Lung (tissue), 11 donors: ENCODE measurements at regions not wholly inside any gene's neighbourhood (a gene's known extent, or its start where the extent isn't known, plus 50 kb on each side); places are given as distances from the start of the nearest gene placed in this dataset.
A peak's percentile ranks its signal among the peaks of the same experiment; 100 is the strongest.

Experiments
- ATAC-seq: fragments of 200-7000 bp; cut with Tn5 transposase; one replicate; pipeline ENCODE4 v1.9.1; 2020; ENCODE audit warnings: moderate number of reproducible peaks; ENCODE audit not compliant: insufficient read depth, low FRiP score
- DNase-seq, 3 donors: peaks; one replicate each; pipeline ENCODE4 v3.0.0-alpha.2; 2013 to 2017
- H3K27ac ChIP-seq, 2 donors: one replicate each; pipeline ENCODE4 v1.5.1; 2013; ENCODE audit warnings: mild to moderate bottlenecking in 2 of 2, moderate library complexity in 2 of 2, control low read depth in 1 of 2, inconsistent platforms in 1 of 2, low read depth in 1 of 2, low read length in 1 of 2
- H3K27me3 ChIP-seq, 3 donors: one replicate each; pipeline ENCODE4 v1.5.1; 2013; ENCODE audit warnings: low read length in 2 of 3; ENCODE audit not compliant: control insufficient read depth in 3 of 3, insufficient read depth in 3 of 3
- H3K36me3 ChIP-seq, 4 donors: one replicate each; pipeline ENCODE4 v1.5.1; 2013; ENCODE audit warnings: low read length in 4 of 4, mild to moderate bottlenecking in 1 of 4, moderate library complexity in 1 of 4; ENCODE audit not compliant: control insufficient read depth in 4 of 4, insufficient read depth in 4 of 4
- H3K4me1 ChIP-seq, 5 donors: one replicate each; pipeline ENCODE4 v1.5.1; 2013; ENCODE audit warnings: low read length in 5 of 5, mild to moderate bottlenecking in 2 of 5, moderate library complexity in 1 of 5; ENCODE audit not compliant: control insufficient read depth in 5 of 5, insufficient read depth in 5 of 5
- H3K4me3 ChIP-seq: one replicate; pipeline ENCODE4 v1.5.1; 2013; ENCODE audit warnings: mild to moderate bottlenecking, control low read depth, moderate library complexity
- H3K9ac ChIP-seq, 2 donors: one replicate each; pipeline ENCODE4 v1.5.1; 2013; ENCODE audit warnings: low read length in 2 of 2, control low read depth in 1 of 2; ENCODE audit not compliant: insufficient read depth in 1 of 2
- H3K9me3 ChIP-seq, 4 donors: one replicate each; pipeline ENCODE4 v1.5.1; 2013; ENCODE audit warnings: low read length in 3 of 4, mild to moderate bottlenecking in 1 of 4, moderate library complexity in 1 of 4; ENCODE audit not compliant: control insufficient read depth in 4 of 4, insufficient read depth in 3 of 4
- WGBS, 2 donors: extraction: QIAGEN DNeasy Blood & Tissue Kit; methylation state at CpG; one replicate each; pipeline ENCODE4 v1.1.7; 2013; 5-methylcytosine and 5-hydroxymethylcytosine counted together
- TF ChIP-seq, protein P1 (sequence below): IDR thresholded peaks from 2 replicates; pipeline ENCODE4 v1.5.1; 2012; ENCODE audit warnings: mild to moderate bottlenecking; ENCODE audit errors: control extremely low read depth, extremely low read depth
- donor health status: control.
- donor health status: control.
- donor health status: Bipolar disorder and iron deficiency.
- donor health status: healthy.
- donor health status: DM: yes; HTN: yes; CAD: no.

DNA sequence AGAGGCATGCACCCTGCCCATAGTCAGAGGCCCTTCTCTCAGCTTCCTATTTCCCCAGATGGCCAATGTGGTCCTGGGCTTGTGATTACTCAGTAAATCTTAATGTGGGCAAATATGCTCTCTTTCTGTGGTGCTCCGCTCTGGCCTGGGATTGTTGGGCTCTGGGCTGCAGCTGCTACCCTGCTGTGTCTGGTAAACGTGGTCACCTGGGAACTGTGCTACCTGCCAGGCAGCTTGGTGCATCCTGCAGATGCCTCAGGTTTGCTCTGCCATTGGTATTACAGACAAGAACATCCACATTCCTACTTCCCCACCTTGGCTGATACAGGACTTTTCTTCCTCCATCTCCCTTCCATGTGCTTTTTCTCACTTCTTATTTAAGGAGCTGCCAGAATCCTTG lies 611.5 kb upstream of the IMPG1 start:
- H3K9me3 ChIP-seq: peaks cover 0 to 2% (median 0%) of the 10 kb centered on the region in 4 donors
- H3K27ac ChIP-seq: no peak overlapping the region
- no peaks in the 10 kb centered on the region for H3K27me3 ChIP-seq
- H3K36me3 ChIP-seq: no peaks in the 10 kb centered on the region
- TF ChIP-seq, protein P1, sequence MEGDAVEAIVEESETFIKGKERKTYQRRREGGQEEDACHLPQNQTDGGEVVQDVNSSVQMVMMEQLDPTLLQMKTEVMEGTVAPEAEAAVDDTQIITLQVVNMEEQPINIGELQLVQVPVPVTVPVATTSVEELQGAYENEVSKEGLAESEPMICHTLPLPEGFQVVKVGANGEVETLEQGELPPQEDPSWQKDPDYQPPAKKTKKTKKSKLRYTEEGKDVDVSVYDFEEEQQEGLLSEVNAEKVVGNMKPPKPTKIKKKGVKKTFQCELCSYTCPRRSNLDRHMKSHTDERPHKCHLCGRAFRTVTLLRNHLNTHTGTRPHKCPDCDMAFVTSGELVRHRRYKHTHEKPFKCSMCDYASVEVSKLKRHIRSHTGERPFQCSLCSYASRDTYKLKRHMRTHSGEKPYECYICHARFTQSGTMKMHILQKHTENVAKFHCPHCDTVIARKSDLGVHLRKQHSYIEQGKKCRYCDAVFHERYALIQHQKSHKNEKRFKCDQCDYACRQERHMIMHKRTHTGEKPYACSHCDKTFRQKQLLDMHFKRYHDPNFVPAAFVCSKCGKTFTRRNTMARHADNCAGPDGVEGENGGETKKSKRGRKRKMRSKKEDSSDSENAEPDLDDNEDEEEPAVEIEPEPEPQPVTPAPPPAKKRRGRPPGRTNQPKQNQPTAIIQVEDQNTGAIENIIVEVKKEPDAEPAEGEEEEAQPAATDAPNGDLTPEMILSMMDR: no peak
- WGBS, 2 donors: 58 to 63% methylated on average over 2 of the region's 2 CpGs
- H3K4me1 ChIP-seq: no peaks in the 10 kb centered on the region
- no peak overlapping the region for H3K9ac ChIP-seq
- ATAC-seq (no peak), DNase-seq (no peak)
- no peak overlapping the region for H3K4me3 ChIP-seq

DNA sequence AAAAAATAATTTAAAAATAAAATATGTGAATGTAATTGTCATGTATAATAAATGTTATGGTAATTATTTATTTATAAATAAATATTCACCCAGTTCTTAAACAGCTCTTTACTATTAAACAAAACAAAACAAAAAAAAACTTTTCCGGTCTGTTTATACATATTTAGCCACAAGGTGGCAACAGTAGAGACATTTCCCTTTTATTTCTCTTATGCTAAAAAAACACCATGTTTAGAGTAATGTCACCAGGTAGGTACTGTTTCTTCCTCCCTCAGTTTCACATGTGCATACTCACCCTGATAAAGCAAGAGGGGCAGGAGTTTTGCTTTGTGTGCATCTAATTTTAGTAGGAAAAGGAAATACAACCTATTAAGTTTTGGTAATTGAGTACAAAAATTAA lies 610.4 kb upstream of the IMPG1 start:
- no peak for ATAC-seq
- Histone ChIP-seq H3K4me1 (no peaks in the 10 kb centered on the region), H3K9me3 (no peaks in the 10 kb centered on the region), H3K36me3 (no peaks in the 10 kb centered on the region), H3K4me3 (no peak overlapping the region), H3K27ac (no peak overlapping the region), H3K27me3 (no peaks in the 10 kb centered on the region), H3K9ac (no peak overlapping the region)
- DNase-seq: peak in 1 of 3 donors; percentile 28
- TF ChIP-seq, protein P1: no peak
- WGBS, 2 donors: 17 to 28% methylated on average over 1 of the region's 1 CpG

DNA sequence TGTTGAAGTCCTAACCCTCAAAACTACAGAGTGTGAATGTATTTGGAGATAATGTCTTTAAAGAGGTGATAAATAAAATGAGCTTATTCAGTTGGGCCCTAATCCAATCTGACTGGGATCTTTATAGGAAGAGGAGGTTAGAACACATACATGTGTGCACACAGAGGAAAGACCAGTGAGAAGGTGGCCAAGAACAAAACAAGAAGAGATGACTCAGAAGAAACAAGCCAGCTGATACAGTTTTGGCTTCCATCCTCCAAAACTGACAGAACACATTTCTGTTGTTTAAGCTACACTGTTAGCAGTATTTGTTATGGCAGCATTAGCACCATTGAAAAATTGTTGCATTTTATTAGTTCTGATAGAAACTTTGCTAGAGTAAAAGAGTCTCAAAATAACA lies 609.3 kb upstream of the IMPG1 start:
- H3K9ac ChIP-seq: no peak overlapping the region
- no peaks in the 10 kb centered on the region for H3K4me1 ChIP-seq
- peak; percentile 19 for ATAC-seq
- DNase-seq: peak in 2 of 3 donors; percentile 43 to 73
- no peaks in the 10 kb centered on the region for H3K36me3 ChIP-seq
- H3K27me3 ChIP-seq: no peaks in the 10 kb centered on the region
- TF ChIP-seq, protein P1: no peak
- H3K27ac ChIP-seq: no peak overlapping the region
- no peaks in the 10 kb centered on the region for H3K9me3 ChIP-seq
- H3K4me3 ChIP-seq: no peak overlapping the region

DNA sequence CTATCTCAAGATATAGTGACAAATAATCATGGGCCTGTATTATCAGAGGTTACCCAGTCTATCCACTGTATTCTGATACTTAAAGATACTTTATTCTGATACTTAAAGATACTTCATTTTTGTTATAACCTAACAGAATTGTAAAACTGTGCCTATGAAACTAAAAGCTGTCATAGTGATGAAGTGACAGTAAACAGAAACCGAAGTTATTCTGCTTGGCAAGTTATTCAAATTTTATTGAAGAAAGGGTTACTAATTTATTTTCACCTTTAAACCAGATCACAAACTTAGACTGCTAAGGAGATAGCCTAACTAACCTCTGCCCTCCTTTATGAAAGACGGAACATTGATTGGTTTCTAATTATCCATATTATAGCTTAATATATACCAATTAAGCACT lies 604.6 kb upstream of the IMPG1 start:
- 54 to 63% methylated on average over 2 of the region's 2 CpGs for WGBS, 2 donors
- no peaks in the 10 kb centered on the region for H3K9me3 ChIP-seq

More for the DNA sequence above, 604.6 kb upstream of the IMPG1 start:
- no peak for DNase-seq
- Histone ChIP-seq H3K9ac (no peak overlapping the region), H3K4me1 (no peaks in the 10 kb centered on the region), H3K36me3 (no peaks in the 10 kb centered on the region), H3K4me3 (no peak overlapping the region), H3K27ac (no peak overlapping the region), H3K27me3 (no peaks in the 10 kb centered on the region)
- no peak for ATAC-seq
- TF ChIP-seq, protein P1: no peak
